ENCODE measurements at regions not wholly inside any gene's neighbourhood (a gene's known extent, or its start where the extent isn't known, plus 50 kb on each side); places are given as distances from the start of the nearest gene placed in this dataset.
"Not testable (repeated sequence)": the region's sequence is repeated elsewhere in the genome, so short reads cannot be mapped to it uniquely, and the experiment has no call there.

- Histone ChIP-seq H3K27me3 (ENCODE audit: control insufficient read depth in 1 of 2, insufficient read depth in 2 of 2, low read length in 2 of 2) (no peaks in the 10 kb centered on the region), H3K36me3 (ENCODE audit: control insufficient read depth in 2 of 2, insufficient read depth in 2 of 2, low read length in 2 of 2) (no peaks in the 10 kb centered on the region), H3K4me1 (ENCODE audit: control insufficient read depth, insufficient read depth, low read length) (no peaks in the 10 kb centered on the region), H3K9ac (ENCODE audit: low read length in 2 of 2) (no peak overlapping the region), H3K27ac (ENCODE audit: low read length) (no peak overlapping the region), H3K4me3 (ENCODE audit: low read length in 2 of 2) (no peak overlapping the region), H3K9me3 (ENCODE audit: control insufficient read depth in 2 of 2, low read length in 2 of 2) (no peaks in the 10 kb centered on the region)
Measured at GRCh38 chr6:169008641-169009257, 244.9 kb downstream of the THBS2 start.

GRCh38 chr6:169005166-169005565 is 248.5 kb downstream of the THBS2 start:
- Histone ChIP-seq H3K27me3 (ENCODE audit: control insufficient read depth in 1 of 2, insufficient read depth in 2 of 2, low read length in 2 of 2) (no peaks in the 10 kb centered on the region), H3K9ac (ENCODE audit: low read length in 2 of 2) (no peak overlapping the region), H3K4me1 (ENCODE audit: control insufficient read depth, insufficient read depth, low read length) (no peaks in the 10 kb centered on the region), H3K27ac (ENCODE audit: low read length) (no peak overlapping the region), H3K4me3 (ENCODE audit: low read length in 2 of 2) (no peak overlapping the region), H3K36me3 (ENCODE audit: control insufficient read depth in 2 of 2, insufficient read depth in 2 of 2, low read length in 2 of 2) (no peaks in the 10 kb centered on the region), H3K9me3 (ENCODE audit: control insufficient read depth in 2 of 2, low read length in 2 of 2) (no peaks in the 10 kb centered on the region)

GRCh38 chr6:169000022-169000421 is 253.6 kb downstream of the THBS2 start:
- H3K4me3 ChIP-seq (ENCODE audit: low read length in 2 of 2) = no peak overlapping the region
- H3K27me3 ChIP-seq (ENCODE audit: control insufficient read depth in 1 of 2, insufficient read depth in 2 of 2, low read length in 2 of 2) = no peaks in the 10 kb centered on the region
- H3K9ac ChIP-seq (ENCODE audit: low read length in 2 of 2) = no peak overlapping the region
- no peaks in the 10 kb centered on the region for H3K4me1 ChIP-seq (ENCODE audit: control insufficient read depth, insufficient read depth, low read length)
- no peak overlapping the region for H3K27ac ChIP-seq (ENCODE audit: low read length)
- H3K36me3 ChIP-seq (ENCODE audit: control insufficient read depth in 2 of 2, insufficient read depth in 2 of 2, low read length in 2 of 2) = no peaks in the 10 kb centered on the region
- no peaks in the 10 kb centered on the region for H3K9me3 ChIP-seq (ENCODE audit: control insufficient read depth in 2 of 2, low read length in 2 of 2)

- H3K4me3 ChIP-seq (ENCODE audit: low read length in 2 of 2) = no peak overlapping the region
- H3K9me3 ChIP-seq (ENCODE audit: control insufficient read depth in 2 of 2, low read length in 2 of 2) = no peaks in the 10 kb centered on the region
- no peaks in the 10 kb centered on the region for H3K4me1 ChIP-seq (ENCODE audit: control insufficient read depth, insufficient read depth, low read length)
- no peak overlapping the region for H3K27ac ChIP-seq (ENCODE audit: low read length)
- no peaks in the 10 kb centered on the region for H3K36me3 ChIP-seq (ENCODE audit: control insufficient read depth in 2 of 2, insufficient read depth in 2 of 2, low read length in 2 of 2)
- no peaks in the 10 kb centered on the region for H3K27me3 ChIP-seq (ENCODE audit: control insufficient read depth in 1 of 2, insufficient read depth in 2 of 2, low read length in 2 of 2)
- no peak overlapping the region for H3K9ac ChIP-seq (ENCODE audit: low read length in 2 of 2)
Measured at GRCh38 chr6:168999392-168999791, 254.3 kb downstream of the THBS2 start.

- H3K27ac ChIP-seq (ENCODE audit: low read length) = no peak overlapping the region
- no peaks in the 10 kb centered on the region for H3K9me3 ChIP-seq (ENCODE audit: control insufficient read depth in 2 of 2, low read length in 2 of 2)
- H3K4me1 ChIP-seq (ENCODE audit: control insufficient read depth, insufficient read depth, low read length) = no peaks in the 10 kb centered on the region
- no peak overlapping the region for H3K4me3 ChIP-seq (ENCODE audit: low read length in 2 of 2)
- no peaks in the 10 kb centered on the region for H3K27me3 ChIP-seq (ENCODE audit: control insufficient read depth in 1 of 2, insufficient read depth in 2 of 2, low read length in 2 of 2)
- H3K36me3 ChIP-seq (ENCODE audit: control insufficient read depth in 2 of 2, insufficient read depth in 2 of 2, low read length in 2 of 2) = no peaks in the 10 kb centered on the region
- no peak overlapping the region for H3K9ac ChIP-seq (ENCODE audit: low read length in 2 of 2)
Measured at GRCh38 chr6:168996356-168996625, 257.4 kb downstream of the THBS2 start.

- H3K36me3 ChIP-seq (ENCODE audit: control insufficient read depth in 2 of 2, insufficient read depth in 2 of 2, low read length in 2 of 2) = no peaks in the 10 kb centered on the region
Measured at GRCh38 chr6:168995526-168996355, 257.9 kb downstream of the THBS2 start.

GRCh38 chr6:168994956-168995355 is 258.7 kb downstream of the THBS2 start:
- Histone ChIP-seq H3K4me1 (ENCODE audit: control insufficient read depth, insufficient read depth, low read length) (peaks cover 3% of the 10 kb centered on the region), H3K27ac (ENCODE audit: low read length) (no peak overlapping the region), H3K9ac (ENCODE audit: low read length in 2 of 2) (no peak overlapping the region), H3K4me3 (ENCODE audit: low read length in 2 of 2) (no peak overlapping the region), H3K27me3 (ENCODE audit: control insufficient read depth in 1 of 2, insufficient read depth in 2 of 2, low read length in 2 of 2) (no peaks in the 10 kb centered on the region), H3K9me3 (ENCODE audit: control insufficient read depth in 2 of 2, low read length in 2 of 2) (no peaks in the 10 kb centered on the region), H3K36me3 (ENCODE audit: control insufficient read depth in 2 of 2, insufficient read depth in 2 of 2, low read length in 2 of 2) (no peaks in the 10 kb centered on the region)

More at GRCh38 chr6:168995526-168996355, 257.9 kb downstream of the THBS2 start:
- Histone ChIP-seq H3K9me3 (ENCODE audit: control insufficient read depth in 2 of 2, low read length in 2 of 2) (no peaks in the 10 kb centered on the region), H3K4me1 (ENCODE audit: control insufficient read depth, insufficient read depth, low read length) (no peaks in the 10 kb centered on the region), H3K9ac (ENCODE audit: low read length in 2 of 2) (no peak overlapping the region), H3K27me3 (ENCODE audit: control insufficient read depth in 1 of 2, insufficient read depth in 2 of 2, low read length in 2 of 2) (no peaks in the 10 kb centered on the region), H3K27ac (ENCODE audit: low read length) (no peak overlapping the region), H3K4me3 (ENCODE audit: low read length in 2 of 2) (no peak overlapping the region)

- Histone ChIP-seq H3K27me3 (ENCODE audit: control insufficient read depth in 1 of 2, insufficient read depth in 2 of 2, low read length in 2 of 2) (no peaks in the 10 kb centered on the region), H3K36me3 (ENCODE audit: control insufficient read depth in 2 of 2, insufficient read depth in 2 of 2, low read length in 2 of 2) (no peaks in the 10 kb centered on the region), H3K4me1 (ENCODE audit: control insufficient read depth, insufficient read depth, low read length) (peaks cover 9% of the 10 kb centered on the region), H3K9me3 (ENCODE audit: control insufficient read depth in 2 of 2, low read length in 2 of 2) (no peaks in the 10 kb centered on the region), H3K27ac (ENCODE audit: low read length) (no peak overlapping the region), H3K9ac (ENCODE audit: low read length in 2 of 2) (no peak overlapping the region), H3K4me3 (ENCODE audit: low read length in 2 of 2) (no peak overlapping the region)
Measured at GRCh38 chr6:168992446-168993144, 261.1 kb downstream of the THBS2 start.

- not testable (repeated sequence) for H3K4me3 ChIP-seq (ENCODE audit: low read length in 2 of 2); H3K9ac ChIP-seq (ENCODE audit: low read length in 2 of 2); H3K27me3 ChIP-seq (ENCODE audit: control insufficient read depth in 1 of 2, insufficient read depth in 2 of 2, low read length in 2 of 2); H3K9me3 ChIP-seq (ENCODE audit: control insufficient read depth in 2 of 2, low read length in 2 of 2); H3K4me1 ChIP-seq (ENCODE audit: control insufficient read depth, insufficient read depth, low read length); H3K27ac ChIP-seq (ENCODE audit: low read length); H3K36me3 ChIP-seq (ENCODE audit: control insufficient read depth in 2 of 2, insufficient read depth in 2 of 2, low read length in 2 of 2)
Measured at GRCh38 chr6:168991695-168992094, 262.0 kb downstream of the THBS2 start.

- Histone ChIP-seq H3K27ac (ENCODE audit: low read length) (no peak overlapping the region), H3K9ac (ENCODE audit: low read length in 2 of 2) (no peak overlapping the region), H3K4me1 (ENCODE audit: control insufficient read depth, insufficient read depth, low read length) (peaks cover 9% of the 10 kb centered on the region)
Measured at GRCh38 chr6:168990019-168990751, 263.5 kb downstream of the THBS2 start.

More at GRCh38 chr6:168990019-168990751, 263.5 kb downstream of the THBS2 start:
- no peak overlapping the region for H3K4me3 ChIP-seq (ENCODE audit: low read length in 2 of 2)
- H3K27me3 ChIP-seq (ENCODE audit: control insufficient read depth in 1 of 2, insufficient read depth in 2 of 2, low read length in 2 of 2) = no peaks in the 10 kb centered on the region
- H3K36me3 ChIP-seq (ENCODE audit: control insufficient read depth in 2 of 2, insufficient read depth in 2 of 2, low read length in 2 of 2) = no peaks in the 10 kb centered on the region
- no peaks in the 10 kb centered on the region for H3K9me3 ChIP-seq (ENCODE audit: control insufficient read depth in 2 of 2, low read length in 2 of 2)
